Endothelial cell (in vitro differentiated cells): ENCODE measurements at regions not wholly inside any gene's neighbourhood (a gene's known extent, or its start where the extent isn't known, plus 50 kb on each side); places are given as distances from the start of the nearest gene placed in this dataset.

Experiments used
- DNase-seq: peaks from one replicate; pipeline ENCODE4 v3.0.0; 2021; ENCODE audit warnings: low spot score
- H3K27ac Mint-ChIP-seq: one replicate; pipeline ENCODE4 v1.8.0; 2021; ENCODE audit warnings: mixed read lengths, inconsistent platforms; ENCODE audit not compliant: unreplicated experiment
- H3K27me3 Mint-ChIP-seq: one replicate; pipeline ENCODE4 v1.8.0; 2021; ENCODE audit warnings: mild to moderate bottlenecking, moderate library complexity, mixed read lengths, inconsistent platforms; ENCODE audit not compliant: unreplicated experiment
- H3K36me3 Mint-ChIP-seq: one replicate; pipeline ENCODE4 v1.8.0; 2021; ENCODE audit warnings: mild to moderate bottlenecking, low read depth, mixed read lengths, inconsistent platforms; ENCODE audit not compliant: unreplicated experiment
- H3K4me1 Mint-ChIP-seq: one replicate; pipeline ENCODE4 v1.8.0; 2021; ENCODE audit warnings: mild to moderate bottlenecking, mixed read lengths, inconsistent platforms; ENCODE audit not compliant: unreplicated experiment
- H3K4me3 Mint-ChIP-seq: one replicate; pipeline ENCODE4 v1.8.0; 2021; ENCODE audit warnings: mild to moderate bottlenecking, mixed read lengths, inconsistent platforms; ENCODE audit not compliant: unreplicated experiment
- H3K9me3 Mint-ChIP-seq: one replicate; pipeline ENCODE4 v1.8.0; 2021; ENCODE audit warnings: mixed read lengths, inconsistent platforms; ENCODE audit not compliant: unreplicated experiment
- TF ChIP-seq, protein P1 (sequence below): fragments of 200-600 bp; sonication (generic); IDR thresholded peaks from one replicate; pipeline ENCODE4 v1.5.0; 2021; ENCODE audit warnings: antibody characterized with exemption; ENCODE audit not compliant: unreplicated experiment

- H3K4me3 Mint-ChIP-seq, result no peak overlapping the region
- no peaks in the 10 kb centered on the region for H3K9me3 Mint-ChIP-seq
- TF ChIP-seq, protein P1, sequence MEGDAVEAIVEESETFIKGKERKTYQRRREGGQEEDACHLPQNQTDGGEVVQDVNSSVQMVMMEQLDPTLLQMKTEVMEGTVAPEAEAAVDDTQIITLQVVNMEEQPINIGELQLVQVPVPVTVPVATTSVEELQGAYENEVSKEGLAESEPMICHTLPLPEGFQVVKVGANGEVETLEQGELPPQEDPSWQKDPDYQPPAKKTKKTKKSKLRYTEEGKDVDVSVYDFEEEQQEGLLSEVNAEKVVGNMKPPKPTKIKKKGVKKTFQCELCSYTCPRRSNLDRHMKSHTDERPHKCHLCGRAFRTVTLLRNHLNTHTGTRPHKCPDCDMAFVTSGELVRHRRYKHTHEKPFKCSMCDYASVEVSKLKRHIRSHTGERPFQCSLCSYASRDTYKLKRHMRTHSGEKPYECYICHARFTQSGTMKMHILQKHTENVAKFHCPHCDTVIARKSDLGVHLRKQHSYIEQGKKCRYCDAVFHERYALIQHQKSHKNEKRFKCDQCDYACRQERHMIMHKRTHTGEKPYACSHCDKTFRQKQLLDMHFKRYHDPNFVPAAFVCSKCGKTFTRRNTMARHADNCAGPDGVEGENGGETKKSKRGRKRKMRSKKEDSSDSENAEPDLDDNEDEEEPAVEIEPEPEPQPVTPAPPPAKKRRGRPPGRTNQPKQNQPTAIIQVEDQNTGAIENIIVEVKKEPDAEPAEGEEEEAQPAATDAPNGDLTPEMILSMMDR, result no peak
- peak overlapping the region; percentile 68 for H3K27ac Mint-ChIP-seq
- no peaks in the 10 kb centered on the region for H3K27me3 Mint-ChIP-seq
- DNase-seq, result no peak
- no peaks in the 10 kb centered on the region for H3K36me3 Mint-ChIP-seq
- peaks cover 23% of the 10 kb centered on the region for H3K4me1 Mint-ChIP-seq
Measured at GRCh38 chr17:30590081-30590733, 113.0 kb downstream of the GOSR1 start.

DNA sequence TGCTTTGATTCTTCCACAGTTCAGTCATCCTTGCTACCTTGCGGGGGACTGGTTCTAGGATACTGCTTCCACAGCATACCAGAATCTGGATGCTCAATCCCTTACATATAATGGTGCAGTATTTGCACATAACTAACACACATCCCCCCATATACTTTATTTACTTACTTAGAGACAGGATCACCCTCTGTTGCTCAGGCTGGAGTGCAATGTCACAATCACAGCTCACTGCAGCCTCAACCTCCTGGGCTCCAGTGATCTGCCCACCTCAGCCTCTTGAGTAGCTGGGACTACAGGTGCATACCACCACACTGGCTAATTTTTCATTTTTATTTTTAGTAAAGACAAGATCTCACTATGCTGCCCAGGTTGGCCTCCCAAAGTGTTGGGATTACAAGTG is 112.2 kb downstream of the GOSR1 start:
- TF ChIP-seq, protein P1, result no peak
- DNase-seq, result no peak
- Mint-ChIP-seq H3K36me3 (no peaks in the 10 kb centered on the region), H3K27me3 (no peaks in the 10 kb centered on the region), H3K4me3 (no peak overlapping the region), H3K4me1 (peaks cover 24% of the 10 kb centered on the region), H3K9me3 (no peaks in the 10 kb centered on the region), H3K27ac (no peak overlapping the region)

DNA sequence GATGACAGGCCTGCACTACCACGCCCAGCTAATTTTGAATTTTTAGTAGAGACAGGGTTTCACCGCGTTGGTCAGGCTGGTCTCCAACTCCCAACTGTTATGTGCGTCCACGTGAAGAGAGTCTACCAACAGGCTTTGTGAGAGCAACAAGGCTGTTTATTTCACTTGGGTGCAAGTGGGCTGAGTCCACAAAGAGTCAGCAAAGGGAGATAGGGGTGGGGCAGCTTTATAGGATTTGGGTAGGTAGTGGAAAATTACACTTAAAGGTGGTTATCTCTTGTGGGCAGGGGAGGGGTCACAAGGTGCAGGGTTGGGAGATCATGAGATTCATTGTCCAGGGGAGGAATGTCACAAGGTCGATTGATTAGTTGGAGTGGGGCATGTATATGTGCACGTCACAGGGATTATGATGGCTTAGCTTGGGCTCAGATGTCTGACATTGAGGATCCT is 111.6 kb downstream of the GOSR1 start:
- no peak overlapping the region for H3K4me3 Mint-ChIP-seq
- no peaks in the 10 kb centered on the region for H3K36me3 Mint-ChIP-seq
- no peaks in the 10 kb centered on the region for H3K9me3 Mint-ChIP-seq
- TF ChIP-seq, protein P1, result no peak
- peaks cover 21% of the 10 kb centered on the region for H3K4me1 Mint-ChIP-seq
- no peaks in the 10 kb centered on the region for H3K27me3 Mint-ChIP-seq
- H3K27ac Mint-ChIP-seq, result no peak overlapping the region
- no peak for DNase-seq

- TF ChIP-seq, protein P1, result no peak
- Mint-ChIP-seq H3K9me3 (no peaks in the 10 kb centered on the region), H3K27me3 (no peaks in the 10 kb centered on the region), H3K36me3 (no peaks in the 10 kb centered on the region), H3K4me3 (no peak overlapping the region), H3K4me1 (peaks cover 30% of the 10 kb centered on the region), H3K27ac (no peak overlapping the region)
- no peak for DNase-seq
Measured at GRCh38 chr17:30586818-30587595, 109.8 kb downstream of the GOSR1 start.

DNA sequence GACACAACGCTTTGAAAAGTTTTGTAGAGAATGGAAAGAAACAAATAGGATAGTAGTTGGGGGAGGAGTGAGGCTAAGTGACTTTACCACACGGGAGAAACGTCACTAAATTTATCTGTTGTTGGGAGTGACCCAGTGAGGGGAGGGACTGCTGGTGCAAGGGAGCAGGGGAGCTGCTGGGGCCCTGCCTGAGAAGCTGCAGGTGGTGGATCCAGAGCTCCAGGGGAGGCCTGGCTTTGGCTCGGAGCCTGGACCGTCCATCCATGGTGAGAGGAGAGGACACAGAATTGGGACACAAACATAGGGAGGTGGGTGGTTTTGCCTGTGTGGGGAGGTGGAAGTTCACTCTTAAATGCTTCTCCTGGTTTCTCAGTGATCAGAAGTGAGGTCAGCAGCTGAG is 107.6 kb downstream of the GOSR1 start:
- TF ChIP-seq, protein P1, result no peak
- Mint-ChIP-seq H3K27ac (peak overlapping the region; percentile 63), H3K4me3 (no peak overlapping the region), H3K9me3 (no peaks in the 10 kb centered on the region), H3K4me1 (peaks cover 31% of the 10 kb centered on the region), H3K27me3 (no peaks in the 10 kb centered on the region), H3K36me3 (no peaks in the 10 kb centered on the region)
- DNase-seq, result no peak
